MM.1S (cell line): ENCODE measurements at regions not wholly inside any gene's neighbourhood (a gene's known extent, or its start where the extent isn't known, plus 50 kb on each side); places are given as distances from the start of the nearest gene placed in this dataset.

Experiments used
- DNase-seq: peaks from one replicate; pipeline ENCODE4 v3.0.0-alpha.2; 2015
- H2AFZ ChIP-seq: fragments of 300-600 bp; sonication (generic); 2 replicates; pipeline ENCODE4 v1.6.0; 2016; ENCODE audit warnings: antibody characterized with exemption, low read length
- H3F3A ChIP-seq: fragments of 300-600 bp; sonication (generic); 2 replicates; pipeline ENCODE4 v1.6.1; 2016; ENCODE audit warnings: mild to moderate bottlenecking, antibody characterized with exemption, low read length, moderate library complexity, mixed read lengths; ENCODE audit not compliant: insufficient read depth
- H3K27ac ChIP-seq: fragments of 300-600 bp; sonication (generic); 2 replicates; pipeline ENCODE4 v1.5.1; 2016; ENCODE audit warnings: mild to moderate bottlenecking, low read length
- H3K27me3 ChIP-seq: fragments of 300-600 bp; sonication (generic); replicated peaks from 2 replicates; pipeline ENCODE4 v1.6.0; 2016; ENCODE audit warnings: low read length; ENCODE audit not compliant: insufficient read depth
- H3K36me3 ChIP-seq: fragments of 300-600 bp; sonication (generic); replicated peaks from 2 replicates; pipeline ENCODE4 v1.6.1; 2016; ENCODE audit warnings: mild to moderate bottlenecking, low read length, mixed read lengths; ENCODE audit not compliant: insufficient read depth
- H3K4me1 ChIP-seq: fragments of 300-600 bp; sonication (generic); 2 replicates; pipeline ENCODE4 v1.6.1; 2016; ENCODE audit warnings: low read length, mixed read lengths
- H3K4me2 ChIP-seq: fragments of 300-600 bp; sonication (generic); 2 replicates; pipeline ENCODE4 v1.6.0; 2016; ENCODE audit warnings: low read depth, low read length
- H3K4me3 ChIP-seq: fragments of 300-600 bp; sonication (generic); 2 replicates; pipeline ENCODE4 v1.5.1; 2016; ENCODE audit warnings: low read length, mixed read lengths
- H3K79me2 ChIP-seq: fragments of 300-600 bp; sonication (generic); 2 replicates; pipeline ENCODE4 v1.6.1; 2016; ENCODE audit warnings: mixed run types, low read length, mixed read lengths
- H3K9ac ChIP-seq: fragments of 300-600 bp; sonication (generic); 2 replicates; pipeline ENCODE4 v1.6.1; 2016; ENCODE audit warnings: low read length, mixed read lengths
- H3K9me2 ChIP-seq: fragments of 300-600 bp; sonication (generic); replicated peaks from 2 replicates; pipeline ENCODE4 v1.6.1; 2016; ENCODE audit warnings: mild to moderate bottlenecking, low read length, mixed read lengths; ENCODE audit not compliant: insufficient read depth
- H3K9me3 ChIP-seq: fragments of 300-600 bp; sonication (generic); replicated peaks from 2 replicates; pipeline ENCODE4 v1.6.1; 2016; ENCODE audit warnings: mild to moderate bottlenecking, low read length, mixed read lengths; ENCODE audit not compliant: insufficient read depth
- H4K20me1 ChIP-seq: fragments of 300-600 bp; sonication (generic); 2 replicates; pipeline ENCODE4 v1.6.1; 2016; ENCODE audit warnings: mild to moderate bottlenecking, low read length, moderate library complexity, mixed read lengths; ENCODE audit not compliant: insufficient read depth
- CTCF ChIP-seq: fragments of 300-600 bp; sonication (generic); IDR thresholded peaks from 2 replicates; pipeline ENCODE4 v1.5.1; 2016; ENCODE audit warnings: antibody characterized with exemption, low read length, mixed read lengths
- EZH2 ChIP-seq: fragments of 300-600 bp; sonication (generic); optimal IDR thresholded peaks from 2 replicates; pipeline ENCODE3; 2017; ENCODE audit warnings: low read depth, mild to moderate bottlenecking, antibody characterized with exemption, low read length, mixed read lengths
- EZH2phosphoT487 ChIP-seq: fragments of 300-600 bp; sonication (generic); IDR thresholded peaks from 2 replicates; pipeline ENCODE4 v1.6.1; 2018; ENCODE audit warnings: antibody characterized with exemption, low read length

GRCh38 chr2:176976736-176977685 is 235.6 kb upstream of the HNRNPA3 start:
- H3K36me3 ChIP-seq, result no peaks in the 10 kb centered on the region
- no peak overlapping the region for H3K9ac ChIP-seq
- H2AFZ ChIP-seq, result no peak overlapping the region

GRCh38 chr2:176978921-176979320 is 233.7 kb upstream of the HNRNPA3 start:
- no peaks in the 10 kb centered on the region for H3K79me2 ChIP-seq
- H3F3A ChIP-seq, result no peaks in the 10 kb centered on the region
- no peaks in the 10 kb centered on the region for H3K9me2 ChIP-seq
- no peaks in the 10 kb centered on the region for H3K27me3 ChIP-seq
- H3K9ac ChIP-seq, result no peak overlapping the region
- H3K4me3 ChIP-seq, result no peak overlapping the region
- no peaks in the 10 kb centered on the region for H3K4me1 ChIP-seq
- H3K27ac ChIP-seq, result no peak overlapping the region
- H2AFZ ChIP-seq, result no peak overlapping the region
- H4K20me1 ChIP-seq, result no peaks in the 10 kb centered on the region
- TF ChIP-seq EZH2 (no peak), EZH2phosphoT487 (no peak), CTCF (no peak)
- no peak for DNase-seq
- no peak overlapping the region for H3K4me2 ChIP-seq
- H3K9me3 ChIP-seq, result no peaks in the 10 kb centered on the region
- no peaks in the 10 kb centered on the region for H3K36me3 ChIP-seq

More at GRCh38 chr2:176976736-176977685, 235.6 kb upstream of the HNRNPA3 start:
- no peaks in the 10 kb centered on the region for H3K79me2 ChIP-seq
- no peak overlapping the region for H3K4me2 ChIP-seq
- no peak overlapping the region for H3K4me3 ChIP-seq
- TF ChIP-seq EZH2phosphoT487 (no peak), EZH2 (no peak), CTCF (no peak)
- H3K9me3 ChIP-seq, result no peaks in the 10 kb centered on the region
- H3K9me2 ChIP-seq, result no peaks in the 10 kb centered on the region
- H3K27me3 ChIP-seq, result no peaks in the 10 kb centered on the region
- no peaks in the 10 kb centered on the region for H4K20me1 ChIP-seq
- no peak for DNase-seq
- no peak overlapping the region for H3K27ac ChIP-seq
- no peaks in the 10 kb centered on the region for H3F3A ChIP-seq
- no peaks in the 10 kb centered on the region; the same call in 1 of the 2 replicates for H3K4me1 ChIP-seq

- Histone ChIP-seq H3K27me3 (no peaks in the 10 kb centered on the region), H3F3A (no peaks in the 10 kb centered on the region), H3K4me1 (no peaks in the 10 kb centered on the region), H3K36me3 (no peaks in the 10 kb centered on the region), H3K9me3 (no peaks in the 10 kb centered on the region), H3K4me3 (no peak overlapping the region), H4K20me1 (no peaks in the 10 kb centered on the region), H3K4me2 (no peak overlapping the region), H3K27ac (no peak overlapping the region), H3K9ac (no peak overlapping the region), H2AFZ (no peak overlapping the region), H3K79me2 (no peaks in the 10 kb centered on the region), H3K9me2 (no peaks in the 10 kb centered on the region)
- DNase-seq, result no peak
- no peak for TF ChIP-seq CTCF
- no peak for TF ChIP-seq EZH2phosphoT487
- TF ChIP-seq EZH2, result no peak
Measured at GRCh38 chr2:176979981-176980710, 232.4 kb upstream of the HNRNPA3 start.
